Activated T-cell treated with anti-CD3 and anti-CD28 coated beads for 48 hours (primary cell): ENCODE measurements at regions not wholly inside any gene's neighbourhood (a gene's known extent, or its start where the extent isn't known, plus 50 kb on each side); places are given as distances from the start of the nearest gene placed in this dataset.

Experiments
- DNase-seq: peaks from one replicate; pipeline ENCODE4 v3.0.0-alpha.2; 2020; ENCODE audit warnings: low read depth

GRCh38 chr4:184879271-184879670 is 53.5 kb upstream of the ACSL1 start:
- DNase-seq, result no peak

DNA sequence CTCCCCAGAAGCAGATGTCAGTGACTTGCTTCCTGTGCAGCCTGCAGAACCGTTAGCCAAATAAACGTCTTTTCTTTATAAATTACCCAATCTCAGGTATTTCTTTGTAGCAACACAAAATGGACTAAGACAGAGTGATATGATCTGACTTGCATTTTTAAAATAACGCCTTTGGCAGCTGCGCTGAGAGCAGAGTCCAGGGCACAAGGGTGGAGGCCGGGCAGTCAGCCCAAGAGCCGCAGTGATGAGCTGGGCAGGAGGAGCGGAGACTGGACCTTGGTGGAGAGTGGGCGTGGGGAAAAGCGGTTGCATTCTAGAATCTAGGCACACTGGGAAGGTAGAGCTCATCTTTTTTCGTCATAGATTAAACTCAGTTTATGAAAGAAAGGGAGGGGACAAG is 56.5 kb upstream of the ACSL1 start:
- DNase-seq, result no peak

GRCh38 chr4:184883024-184883423 is 57.3 kb upstream of the ACSL1 start:
- DNase-seq, result no peak

- no peak for DNase-seq
Measured at GRCh38 chr4:184884883-184885282, 59.1 kb upstream of the ACSL1 start.

- no peak for DNase-seq
Measured at GRCh38 chr4:184885602-184886001, 59.8 kb upstream of the ACSL1 start.

GRCh38 chr4:184887333-184887732 is 61.6 kb upstream of the ACSL1 start:
- DNase-seq, result no peak

DNA sequence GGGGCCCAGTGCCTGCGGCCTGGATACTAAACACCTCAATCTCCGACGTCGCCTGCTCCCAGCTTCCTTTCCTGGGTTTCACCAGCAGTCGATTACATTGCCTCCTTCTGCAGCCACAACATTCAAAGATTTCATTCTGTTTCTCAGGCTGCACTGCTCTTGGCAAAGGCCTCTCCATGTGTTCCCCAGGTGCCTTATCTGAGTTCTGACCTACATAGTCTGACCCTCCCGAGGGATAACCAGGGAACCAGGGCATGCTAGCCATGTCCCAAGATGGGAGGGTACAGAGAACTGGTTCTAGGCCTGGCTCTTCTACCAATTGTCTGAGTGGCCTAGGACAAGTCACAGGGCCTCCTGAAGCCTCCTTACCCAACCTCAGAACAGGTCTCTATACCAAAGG is 62.2 kb upstream of the ACSL1 start:
- DNase-seq, result no peak

DNA sequence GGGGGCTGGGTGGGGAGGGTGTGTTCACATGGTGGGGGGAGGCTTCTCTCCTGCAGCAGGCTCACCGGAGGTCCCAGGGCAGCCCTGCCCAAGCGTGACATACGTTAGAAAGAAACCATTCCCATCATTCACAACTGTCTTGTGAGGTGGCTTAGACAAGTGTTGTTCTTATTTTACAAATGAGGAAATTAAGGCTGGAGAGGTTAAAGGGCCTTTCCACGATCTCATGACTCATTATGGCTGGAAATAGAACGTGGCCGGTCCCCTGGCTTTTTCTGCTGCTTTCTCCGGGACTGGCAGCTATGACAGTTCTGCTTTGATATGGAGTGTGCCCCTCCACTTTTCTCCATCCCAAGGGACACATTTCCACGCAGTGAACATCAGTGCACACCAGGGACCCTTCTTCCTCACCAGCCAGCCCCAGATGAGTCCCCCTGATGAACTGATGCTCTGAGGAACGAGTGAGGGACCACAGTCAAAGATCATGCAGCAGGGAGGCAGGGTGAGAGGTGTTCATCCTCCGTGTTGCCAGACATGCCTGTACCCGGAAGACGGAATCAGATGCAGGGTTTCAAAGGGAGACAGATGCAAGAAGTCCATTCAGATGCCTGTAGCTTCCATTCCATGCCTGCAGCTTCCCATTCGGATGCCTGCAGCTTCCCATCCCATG is 64.0 kb upstream of the ACSL1 start:
- DNase-seq, result no peak

GRCh38 chr4:184890499-184890898 is 64.7 kb upstream of the ACSL1 start:
- no peak for DNase-seq

- DNase-seq, result no peak
Measured at GRCh38 chr4:184891816-184892397, 66.1 kb upstream of the ACSL1 start.

DNA sequence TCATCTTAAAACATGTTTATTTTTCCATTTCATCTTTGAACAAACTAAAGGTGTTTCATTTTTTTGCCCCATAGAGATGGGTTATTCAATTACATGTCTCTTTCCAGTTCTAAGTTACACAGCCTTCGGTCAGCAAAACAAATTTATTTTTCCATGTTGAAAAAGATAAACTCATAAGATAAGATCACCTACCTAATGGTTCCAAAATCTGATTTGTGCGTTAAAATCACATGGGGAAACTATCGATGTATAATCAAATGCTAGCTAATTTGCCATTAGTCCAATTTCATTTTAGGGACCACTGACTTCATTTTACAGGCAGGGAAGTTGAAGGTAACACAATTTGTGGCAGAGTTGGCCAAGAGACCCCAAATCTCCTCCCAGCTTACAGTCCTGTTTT is 67.2 kb upstream of the ACSL1 start:
- no peak for DNase-seq

DNA sequence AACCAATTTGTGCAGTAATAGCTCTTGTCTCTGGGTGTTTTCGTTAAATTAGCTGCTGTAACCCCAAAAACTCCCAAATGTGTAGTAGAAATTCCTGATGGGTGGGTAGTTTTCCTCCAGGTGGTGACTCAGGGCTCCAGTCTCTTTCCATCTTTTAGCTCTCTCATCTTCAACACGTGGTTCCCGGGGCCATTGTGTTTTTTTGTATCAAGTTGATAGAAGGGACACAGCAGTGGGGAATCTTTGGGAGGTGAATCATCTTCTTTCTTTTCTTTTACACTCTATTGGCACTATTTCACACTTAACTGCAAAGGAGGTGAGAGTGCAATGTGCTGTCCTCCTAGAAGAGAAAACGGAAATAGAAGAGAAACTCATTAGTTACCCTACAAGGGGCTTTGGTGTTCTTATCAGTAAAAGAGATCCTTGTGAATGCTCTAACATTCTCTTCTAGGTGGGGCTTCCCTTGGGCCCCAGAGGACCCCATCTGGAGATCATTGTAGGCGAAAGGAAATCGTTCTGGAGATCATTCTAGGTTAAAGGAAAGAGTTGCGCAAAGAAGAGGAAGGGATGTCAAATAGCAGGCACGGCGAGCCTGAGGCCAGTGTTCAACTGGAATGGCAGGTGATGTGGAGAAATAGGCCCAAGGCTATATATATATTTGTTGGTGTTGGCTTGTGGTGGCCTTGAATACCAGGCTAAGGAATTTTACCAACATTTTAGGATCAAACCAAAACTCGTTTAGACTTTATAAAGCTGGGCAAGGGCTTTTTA is 68.2 kb upstream of the ACSL1 start:
- DNase-seq, result no peak

DNA sequence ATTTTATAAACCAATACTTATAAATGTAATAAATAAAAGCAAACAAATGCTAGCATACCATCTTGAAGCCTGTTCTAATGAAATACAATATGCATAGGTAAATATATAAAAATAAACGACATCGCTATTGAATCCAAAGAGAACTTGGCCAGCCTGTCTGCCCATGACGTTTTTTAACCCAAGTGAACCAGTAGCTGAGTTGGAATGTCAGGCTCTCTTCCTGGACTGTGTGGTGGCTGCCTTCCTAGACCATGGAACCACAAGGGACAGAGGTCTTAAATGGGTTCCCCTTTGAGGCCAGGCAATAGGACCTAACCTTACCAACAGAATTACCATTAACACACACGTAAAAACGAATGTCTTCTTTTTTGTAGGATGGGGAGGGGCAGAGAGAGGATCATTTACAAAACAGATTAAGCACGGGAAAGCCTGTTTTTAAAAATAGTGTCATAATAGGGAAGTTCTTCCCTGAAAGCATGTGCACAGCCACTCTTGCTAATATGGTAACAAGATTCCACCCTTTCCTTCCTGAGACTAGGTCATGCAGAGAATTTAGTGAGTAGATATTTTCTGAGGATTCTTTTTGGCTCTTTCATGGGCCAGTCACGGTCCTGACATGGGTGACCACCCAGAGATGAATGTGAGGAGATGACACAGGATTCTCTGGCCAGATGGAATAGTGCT is 69.4 kb upstream of the ACSL1 start:
- no peak for DNase-seq

DNA sequence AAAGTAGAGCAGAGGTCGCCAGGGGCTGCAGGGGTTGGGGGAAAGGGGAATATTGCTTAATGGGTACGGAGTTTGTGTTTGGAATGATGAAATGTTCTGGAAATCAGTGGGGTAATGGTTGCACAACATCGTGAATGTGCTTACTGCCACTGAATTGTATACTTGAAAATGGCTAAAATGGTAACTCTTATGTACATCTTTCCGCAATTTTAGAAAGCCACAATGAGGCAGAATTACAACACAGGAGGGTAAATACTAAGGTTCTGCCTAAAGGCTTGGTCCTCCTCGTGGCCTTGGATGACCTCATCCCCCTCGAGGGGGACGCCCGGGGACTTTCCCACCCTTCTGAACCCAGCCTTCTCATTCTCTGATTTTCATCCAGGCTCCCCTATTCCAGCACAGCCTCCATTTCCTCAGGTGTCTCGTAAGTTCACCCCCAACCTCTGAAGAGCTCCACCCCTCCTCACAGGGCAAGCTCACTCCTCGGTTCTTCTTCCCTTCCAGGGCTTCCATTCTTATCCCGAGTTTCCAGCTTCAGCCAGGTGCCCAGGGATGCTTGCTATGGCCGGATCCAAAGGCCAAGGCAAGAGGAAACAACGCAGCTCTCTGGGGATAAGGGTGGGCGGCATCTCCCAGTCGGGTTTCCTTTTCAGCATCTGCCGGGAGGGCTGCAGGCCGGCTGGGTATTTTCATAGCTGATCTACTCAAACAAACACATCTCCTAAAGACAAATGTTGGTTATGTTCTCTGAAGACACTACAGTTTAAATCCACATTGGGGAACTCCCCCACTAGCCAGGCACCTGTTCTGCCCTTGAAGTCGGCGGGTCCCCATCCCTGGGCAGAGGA is 71.3 kb upstream of the ACSL1 start:
- no peak for DNase-seq

DNA sequence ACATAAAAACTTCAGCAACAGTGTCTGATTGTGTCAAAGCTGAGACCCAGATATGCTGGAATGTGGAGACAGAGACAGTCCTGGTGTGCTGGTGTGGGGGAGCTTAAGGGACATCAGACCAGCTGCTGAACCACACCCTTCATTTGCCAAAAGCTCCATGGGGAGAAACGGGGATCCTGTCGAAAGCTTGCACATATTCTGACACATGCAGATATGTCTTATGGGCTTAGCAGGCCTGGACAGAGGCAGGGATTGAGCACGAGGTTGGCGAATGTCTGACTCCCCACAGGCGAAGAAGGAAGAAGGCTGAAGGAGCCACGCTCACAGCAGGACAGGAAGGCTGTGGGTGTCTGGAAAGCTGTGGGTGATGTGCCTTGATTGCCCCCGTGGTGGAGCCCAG is 72.1 kb upstream of the ACSL1 start:
- DNase-seq, result no peak

DNA sequence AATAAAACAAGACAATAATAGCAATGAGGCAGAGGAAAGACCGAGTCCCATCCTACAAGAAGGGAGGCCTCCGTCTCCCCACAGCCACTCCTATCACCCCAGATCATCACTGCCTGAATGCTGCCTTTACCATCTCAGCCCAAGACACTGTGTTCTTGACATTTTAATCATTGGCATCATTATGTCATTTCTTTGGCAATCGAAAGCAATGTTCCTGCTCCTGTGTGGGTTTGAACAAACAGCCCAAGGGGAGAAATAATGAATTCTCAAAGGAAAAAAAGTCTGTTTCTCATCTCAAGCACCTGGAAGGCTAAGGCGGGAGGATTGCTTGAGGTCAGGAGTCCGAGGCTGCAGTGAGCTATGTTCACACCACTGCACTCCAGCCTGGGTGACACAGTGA is 73.0 kb upstream of the ACSL1 start:
- DNase-seq, result no peak

DNA sequence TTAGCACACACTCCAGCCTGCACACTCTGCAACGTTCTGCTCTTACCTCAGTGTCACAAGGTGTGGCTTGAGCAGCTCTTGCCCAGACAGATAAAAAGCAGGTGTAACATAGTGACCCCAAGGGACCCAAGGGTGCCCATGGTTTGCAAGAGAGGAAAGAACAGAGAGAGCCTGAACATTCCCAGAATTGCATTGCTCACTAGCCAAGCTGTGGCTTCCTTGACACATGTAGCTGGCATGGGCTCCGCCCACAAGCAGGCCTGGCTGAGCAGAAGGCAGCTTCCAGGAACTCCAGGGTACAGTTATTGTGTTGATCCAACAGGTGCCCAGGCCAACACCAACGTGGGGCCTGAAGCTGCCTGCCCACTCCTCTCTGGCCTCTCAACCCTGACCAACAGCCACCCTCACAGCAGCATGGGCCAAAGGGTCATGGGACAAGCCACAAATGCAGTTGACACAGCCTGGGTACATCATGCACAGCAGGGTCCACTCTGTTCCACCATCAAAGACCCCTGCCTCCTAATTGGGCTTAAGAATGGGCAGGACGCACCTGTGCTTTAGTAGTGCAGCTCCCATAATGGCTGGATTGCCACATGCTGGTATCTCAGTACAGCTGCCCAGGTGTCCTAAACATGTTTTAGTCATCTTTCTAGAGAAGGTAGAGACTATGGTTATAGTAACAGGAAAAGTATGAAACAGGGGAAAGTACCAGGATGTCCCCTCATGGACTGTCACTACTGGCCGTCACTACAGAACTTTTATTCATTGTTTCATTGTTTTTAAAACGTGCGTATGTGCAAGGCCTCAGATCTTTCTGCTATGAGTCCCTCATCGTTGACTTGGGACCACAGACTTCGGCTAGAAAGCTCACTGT is 73.7 kb upstream of the ACSL1 start:
- DNase-seq, result no peak

- no peak for DNase-seq
Measured at GRCh38 chr4:184900184-184900583, 74.4 kb upstream of the ACSL1 start.

- no peak for DNase-seq
Measured at GRCh38 chr4:184902550-184902949, 76.8 kb upstream of the ACSL1 start.

DNA sequence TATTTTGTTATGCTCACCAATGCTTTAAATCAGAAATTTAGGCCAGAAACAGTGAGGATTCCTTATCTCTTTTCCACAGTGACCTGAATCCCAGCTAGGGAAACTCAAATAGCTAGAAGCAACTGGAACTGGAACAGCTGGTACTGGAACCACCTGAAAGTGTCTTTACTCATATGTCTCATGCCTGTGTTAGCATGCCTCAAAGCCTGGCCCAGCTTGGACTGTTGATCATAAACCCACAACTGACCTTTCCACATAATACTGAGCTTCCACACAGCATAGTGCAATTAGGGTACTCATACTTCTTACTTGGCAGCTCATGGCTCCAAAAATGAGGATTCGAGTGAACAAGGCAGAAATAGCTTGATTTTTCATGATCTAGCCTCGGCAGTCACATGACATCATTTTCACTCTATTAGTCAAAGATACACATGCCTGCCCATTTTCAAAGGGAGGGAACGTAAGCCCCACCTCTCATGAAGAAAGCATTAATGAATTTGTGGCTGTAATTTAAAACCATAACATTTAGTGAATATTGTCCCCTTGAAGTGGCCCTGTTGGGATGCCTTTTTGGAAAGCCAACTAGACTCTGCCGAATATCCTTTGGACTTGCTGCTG is 80.8 kb upstream of the ACSL1 start:
- no peak for DNase-seq

DNA sequence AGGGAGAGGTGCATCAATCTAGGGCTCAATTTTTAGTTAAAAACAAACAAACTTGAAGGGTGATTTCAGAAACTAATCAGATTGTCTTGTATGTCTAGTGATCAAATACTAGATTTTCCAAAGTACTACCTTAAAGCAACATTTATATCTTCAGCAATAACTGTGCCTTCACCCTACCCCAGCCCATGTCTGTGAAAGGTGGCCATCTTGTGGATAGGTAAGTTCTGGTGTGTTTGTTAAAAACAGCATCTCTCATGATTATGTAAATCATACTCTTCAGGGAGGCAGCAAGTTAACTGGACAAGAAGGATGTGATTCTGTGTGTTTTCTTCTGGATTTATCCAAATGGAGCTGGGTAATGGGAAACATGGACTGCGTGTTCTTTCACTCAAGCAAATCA is 81.4 kb upstream of the ACSL1 start:
- no peak for DNase-seq
